GM23338 (cell line): ENCODE measurements at regions not wholly inside any gene's neighbourhood (a gene's known extent, or its start where the extent isn't known, plus 50 kb on each side); places are given as distances from the start of the nearest gene placed in this dataset.

Experiments used
- ATAC-seq: fragments of 200-7000 bp; cut with Tn5 transposase; 3 replicates; pipeline ENCODE4 v1.9.1; 2020
- DNase-seq: peaks from one replicate; pipeline ENCODE4 v3.0.0-alpha.2; 2015; ENCODE audit warnings: low spot score
- H2AFZ ChIP-seq: fragments of 200-600 bp; sonication (generic); 2 replicates; pipeline ENCODE4 v1.8.0; 2016; ENCODE audit warnings: antibody characterized with exemption, mild to moderate bottlenecking, moderate library complexity
- H3F3A ChIP-seq: fragments of 200-600 bp; sonication (generic); replicated peaks from 2 replicates; pipeline ENCODE4 v1.8.0; 2017; ENCODE audit warnings: antibody characterized with exemption, mixed run types, low read depth
- H3K27ac ChIP-seq: fragments of 200-600 bp; sonication (generic); 2 replicates; pipeline ENCODE4 v1.6.1; 2016; ENCODE audit warnings: low read depth
- H3K27me3 ChIP-seq: fragments of 200-600 bp; sonication (generic); 2 replicates; pipeline ENCODE4 v1.8.0; 2016; ENCODE audit warnings: mild to moderate bottlenecking, mixed run types, moderate library complexity; ENCODE audit not compliant: insufficient read depth
- H3K36me3 ChIP-seq: fragments of 200-600 bp; sonication (generic); 2 replicates; pipeline ENCODE4 v1.8.0; 2016; ENCODE audit warnings: mild to moderate bottlenecking; ENCODE audit not compliant: insufficient read depth
- H3K4me1 ChIP-seq: fragments of 200-600 bp; sonication (generic); 2 replicates; pipeline ENCODE4 v1.8.0; 2016; ENCODE audit warnings: mild to moderate bottlenecking, moderate library complexity; ENCODE audit not compliant: insufficient read depth
- H3K4me2 ChIP-seq: fragments of 200-600 bp; sonication (generic); 2 replicates; pipeline ENCODE4 v1.7.1; 2017; ENCODE audit warnings: mixed run types
- H3K4me3 ChIP-seq: fragments of 200-600 bp; sonication (generic); 2 replicates; pipeline ENCODE4 v1.6.1; 2016; ENCODE audit warnings: mixed run types
- H3K79me2 ChIP-seq: fragments of 200-600 bp; sonication (generic); replicated peaks from 2 replicates; pipeline ENCODE4 v1.8.0; 2017; ENCODE audit warnings: mild to moderate bottlenecking; ENCODE audit not compliant: insufficient read depth
- H3K9me2 ChIP-seq: fragments of 200-600 bp; sonication (generic); 2 replicates; pipeline ENCODE4 v1.8.0; 2017; ENCODE audit not compliant: insufficient read depth
- H4K20me1 ChIP-seq: fragments of 200-600 bp; sonication (generic); replicated peaks from 2 replicates; pipeline ENCODE4 v1.8.0; 2017; ENCODE audit warnings: mild to moderate bottlenecking; ENCODE audit not compliant: insufficient read depth
- H3K27ac Mint-ChIP-seq: 2 replicates; pipeline ENCODE4 v1.8.0; 2020; ENCODE audit warnings: inconsistent platforms, mild to moderate bottlenecking, moderate library complexity, mixed read lengths
- H3K27me3 Mint-ChIP-seq: 3 replicates; pipeline ENCODE4 v1.8.0; 2022; ENCODE audit warnings: low read depth, mild to moderate bottlenecking, moderate library complexity, mixed read lengths, inconsistent platforms; ENCODE audit not compliant: insufficient read depth, poor library complexity
- H3K36me3 Mint-ChIP-seq: 3 replicates; pipeline ENCODE4 v1.8.0; 2021; ENCODE audit warnings: low read depth, mild to moderate bottlenecking, inconsistent platforms, moderate library complexity, mixed read lengths
- H3K4me1 Mint-ChIP-seq: 3 replicates; pipeline ENCODE4 v1.8.0; 2020; ENCODE audit warnings: mild to moderate bottlenecking, inconsistent platforms, mixed read lengths
- H3K4me3 Mint-ChIP-seq: 3 replicates; pipeline ENCODE4 v1.8.0; 2021; ENCODE audit warnings: moderate library complexity, mild to moderate bottlenecking, inconsistent platforms, mixed read lengths
- H3K9me3 Mint-ChIP-seq: 3 replicates; pipeline ENCODE4 v1.8.0; 2020; ENCODE audit warnings: moderate library complexity, mild to moderate bottlenecking, inconsistent platforms, mixed read lengths
- CREB1 ChIP-seq: fragments of 250-450 bp; sonication (Bioruptor Pico); IDR thresholded peaks from 2 replicates; pipeline ENCODE4 v1.5.0; 2020; ENCODE audit warnings: low read depth, mild to moderate bottlenecking, moderate library complexity
- NANOG ChIP-seq: IDR thresholded peaks from 2 replicates; pipeline ENCODE4 v1.6.1; 2016; ENCODE audit warnings: antibody characterized with exemption, borderline replicate concordance
- TF ChIP-seq, protein P1 (sequence below): fragments of 250-450 bp; sonication (Bioruptor Pico); IDR thresholded peaks from 2 replicates; pipeline ENCODE4 v1.5.0; 2020; ENCODE audit warnings: mild to moderate bottlenecking, moderate library complexity
- TF ChIP-seq, protein P2 (sequence below): IDR thresholded peaks from one replicate; pipeline ENCODE4 v1.6.1; 2018; ENCODE audit warnings: antibody characterized with exemption; ENCODE audit not compliant: unreplicated experiment

DNA sequence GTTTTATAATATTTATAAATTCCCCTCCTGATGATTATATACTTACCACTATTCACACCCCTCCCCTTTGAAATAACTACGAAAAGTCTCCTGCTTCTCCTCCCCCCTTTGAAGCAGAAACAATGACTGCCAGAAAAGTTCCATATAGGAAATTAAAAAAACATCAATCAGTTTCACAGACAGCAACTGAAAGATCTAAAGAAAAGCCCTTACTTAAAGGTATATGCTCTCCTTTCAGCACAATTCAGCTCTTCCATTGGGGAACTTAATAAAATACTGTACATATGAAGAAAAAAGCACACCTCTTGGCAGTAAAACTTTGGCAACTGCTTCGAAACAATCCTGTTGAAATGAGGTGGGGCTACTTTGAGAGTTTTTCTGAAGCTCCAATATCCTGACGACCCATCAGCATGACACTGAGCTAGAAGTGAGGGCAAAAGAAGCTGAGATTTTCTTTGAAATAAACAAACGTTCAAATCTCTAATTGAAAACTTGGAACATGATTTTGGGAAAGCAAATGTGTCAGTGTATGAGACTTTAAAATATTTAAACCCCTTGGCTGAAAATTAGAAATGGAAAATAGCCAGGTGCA, 147.6 kb upstream of the RXFP2 start:
- no peaks in the 10 kb centered on the region for H3K9me2 ChIP-seq
- peaks cover 3% of the 10 kb centered on the region; the same call in 1 of the 2 replicates for H3K4me1 ChIP-seq
- no peaks in the 10 kb centered on the region for H3K36me3 ChIP-seq
- 0 out of 2 replicates have a peak overlapping the region, but pooled peaks have one; percentile 9 for H3K4me2 ChIP-seq
- Mint-ChIP-seq H3K9me3 (no peaks in the 10 kb centered on the region; the same call in 1 of the 3 replicates), H3K27ac (no peak overlapping the region), H3K36me3 (no peaks in the 10 kb centered on the region), H3K27me3 (peaks cover 4% of the 10 kb centered on the region), H3K4me1 (peaks cover 8% of the 10 kb centered on the region), H3K4me3 (no peak overlapping the region)
- DNase-seq, result peak; percentile 14
- no peaks in the 10 kb centered on the region for H4K20me1 ChIP-seq
- no peaks in the 10 kb centered on the region for H3K27me3 ChIP-seq
- no peaks in the 10 kb centered on the region for H3K79me2 ChIP-seq
- no peak overlapping the region for H3K27ac ChIP-seq
- H3F3A ChIP-seq, result no peaks in the 10 kb centered on the region
- no peak overlapping the region for H2AFZ ChIP-seq
- H3K4me3 ChIP-seq, result no peak overlapping the region
- TF ChIP-seq, protein P1, sequence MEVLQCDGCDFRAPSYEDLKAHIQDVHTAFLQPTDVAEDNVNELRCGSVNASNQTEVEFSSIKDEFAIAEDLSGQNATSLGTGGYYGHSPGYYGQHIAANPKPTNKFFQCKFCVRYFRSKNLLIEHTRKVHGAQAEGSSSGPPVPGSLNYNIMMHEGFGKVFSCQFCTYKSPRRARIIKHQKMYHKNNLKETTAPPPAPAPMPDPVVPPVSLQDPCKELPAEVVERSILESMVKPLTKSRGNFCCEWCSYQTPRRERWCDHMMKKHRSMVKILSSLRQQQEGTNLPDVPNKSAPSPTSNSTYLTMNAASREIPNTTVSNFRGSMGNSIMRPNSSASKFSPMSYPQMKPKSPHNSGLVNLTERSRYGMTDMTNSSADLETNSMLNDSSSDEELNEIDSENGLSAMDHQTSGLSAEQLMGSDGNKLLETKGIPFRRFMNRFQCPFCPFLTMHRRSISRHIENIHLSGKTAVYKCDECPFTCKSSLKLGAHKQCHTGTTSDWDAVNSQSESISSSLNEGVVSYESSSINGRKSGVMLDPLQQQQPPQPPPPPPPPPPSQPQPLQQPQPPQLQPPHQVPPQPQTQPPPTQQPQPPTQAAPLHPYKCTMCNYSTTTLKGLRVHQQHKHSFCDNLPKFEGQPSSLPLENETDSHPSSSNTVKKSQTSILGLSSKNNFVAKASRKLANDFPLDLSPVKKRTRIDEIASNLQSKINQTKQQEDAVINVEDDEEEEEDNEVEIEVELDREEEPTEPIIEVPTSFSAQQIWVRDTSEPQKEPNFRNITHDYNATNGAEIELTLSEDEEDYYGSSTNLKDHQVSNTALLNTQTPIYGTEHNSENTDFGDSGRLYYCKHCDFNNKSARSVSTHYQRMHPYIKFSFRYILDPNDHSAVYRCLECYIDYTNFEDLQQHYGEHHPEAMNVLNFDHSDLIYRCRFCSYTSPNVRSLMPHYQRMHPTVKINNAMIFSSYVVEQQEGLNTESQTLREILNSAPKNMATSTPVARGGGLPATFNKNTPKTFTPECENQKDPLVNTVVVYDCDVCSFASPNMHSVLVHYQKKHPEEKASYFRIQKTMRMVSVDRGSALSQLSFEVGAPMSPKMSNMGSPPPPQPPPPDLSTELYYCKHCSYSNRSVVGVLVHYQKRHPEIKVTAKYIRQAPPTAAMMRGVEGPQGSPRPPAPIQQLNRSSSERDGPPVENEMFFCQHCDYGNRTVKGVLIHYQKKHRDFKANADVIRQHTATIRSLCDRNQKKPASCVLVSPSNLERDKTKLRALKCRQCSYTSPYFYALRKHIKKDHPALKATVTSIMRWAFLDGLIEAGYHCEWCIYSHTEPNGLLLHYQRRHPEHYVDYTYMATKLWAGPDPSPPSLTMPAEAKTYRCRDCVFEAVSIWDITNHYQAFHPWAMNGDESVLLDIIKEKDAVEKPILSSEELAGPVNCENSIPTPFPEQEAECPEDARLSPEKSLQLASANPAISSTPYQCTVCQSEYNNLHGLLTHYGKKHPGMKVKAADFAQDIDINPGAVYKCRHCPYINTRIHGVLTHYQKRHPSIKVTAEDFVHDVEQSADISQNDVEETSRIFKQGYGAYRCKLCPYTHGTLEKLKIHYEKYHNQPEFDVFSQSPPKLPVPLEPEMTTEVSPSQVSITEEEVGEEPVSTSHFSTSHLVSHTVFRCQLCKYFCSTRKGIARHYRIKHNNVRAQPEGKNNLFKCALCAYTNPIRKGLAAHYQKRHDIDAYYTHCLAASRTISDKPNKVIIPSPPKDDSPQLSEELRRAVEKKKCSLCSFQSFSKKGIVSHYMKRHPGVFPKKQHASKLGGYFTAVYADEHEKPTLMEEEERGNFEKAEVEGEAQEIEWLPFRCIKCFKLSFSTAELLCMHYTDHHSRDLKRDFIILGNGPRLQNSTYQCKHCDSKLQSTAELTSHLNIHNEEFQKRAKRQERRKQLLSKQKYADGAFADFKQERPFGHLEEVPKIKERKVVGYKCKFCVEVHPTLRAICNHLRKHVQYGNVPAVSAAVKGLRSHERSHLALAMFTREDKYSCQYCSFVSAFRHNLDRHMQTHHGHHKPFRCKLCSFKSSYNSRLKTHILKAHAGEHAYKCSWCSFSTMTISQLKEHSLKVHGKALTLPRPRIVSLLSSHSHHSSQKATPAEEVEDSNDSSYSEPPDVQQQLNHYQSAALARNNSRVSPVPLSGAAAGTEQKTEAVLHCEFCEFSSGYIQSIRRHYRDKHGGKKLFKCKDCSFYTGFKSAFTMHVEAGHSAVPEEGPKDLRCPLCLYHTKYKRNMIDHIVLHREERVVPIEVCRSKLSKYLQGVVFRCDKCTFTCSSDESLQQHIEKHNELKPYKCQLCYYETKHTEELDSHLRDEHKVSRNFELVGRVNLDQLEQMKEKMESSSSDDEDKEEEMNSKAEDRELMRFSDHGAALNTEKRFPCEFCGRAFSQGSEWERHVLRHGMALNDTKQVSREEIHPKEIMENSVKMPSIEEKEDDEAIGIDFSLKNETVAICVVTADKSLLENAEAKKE (CRISPR knock-in tag), result no peak
- TF ChIP-seq NANOG, result no peak
- no peak for TF ChIP-seq CREB1 (CRISPR knock-in tag)
- TF ChIP-seq, protein P2, sequence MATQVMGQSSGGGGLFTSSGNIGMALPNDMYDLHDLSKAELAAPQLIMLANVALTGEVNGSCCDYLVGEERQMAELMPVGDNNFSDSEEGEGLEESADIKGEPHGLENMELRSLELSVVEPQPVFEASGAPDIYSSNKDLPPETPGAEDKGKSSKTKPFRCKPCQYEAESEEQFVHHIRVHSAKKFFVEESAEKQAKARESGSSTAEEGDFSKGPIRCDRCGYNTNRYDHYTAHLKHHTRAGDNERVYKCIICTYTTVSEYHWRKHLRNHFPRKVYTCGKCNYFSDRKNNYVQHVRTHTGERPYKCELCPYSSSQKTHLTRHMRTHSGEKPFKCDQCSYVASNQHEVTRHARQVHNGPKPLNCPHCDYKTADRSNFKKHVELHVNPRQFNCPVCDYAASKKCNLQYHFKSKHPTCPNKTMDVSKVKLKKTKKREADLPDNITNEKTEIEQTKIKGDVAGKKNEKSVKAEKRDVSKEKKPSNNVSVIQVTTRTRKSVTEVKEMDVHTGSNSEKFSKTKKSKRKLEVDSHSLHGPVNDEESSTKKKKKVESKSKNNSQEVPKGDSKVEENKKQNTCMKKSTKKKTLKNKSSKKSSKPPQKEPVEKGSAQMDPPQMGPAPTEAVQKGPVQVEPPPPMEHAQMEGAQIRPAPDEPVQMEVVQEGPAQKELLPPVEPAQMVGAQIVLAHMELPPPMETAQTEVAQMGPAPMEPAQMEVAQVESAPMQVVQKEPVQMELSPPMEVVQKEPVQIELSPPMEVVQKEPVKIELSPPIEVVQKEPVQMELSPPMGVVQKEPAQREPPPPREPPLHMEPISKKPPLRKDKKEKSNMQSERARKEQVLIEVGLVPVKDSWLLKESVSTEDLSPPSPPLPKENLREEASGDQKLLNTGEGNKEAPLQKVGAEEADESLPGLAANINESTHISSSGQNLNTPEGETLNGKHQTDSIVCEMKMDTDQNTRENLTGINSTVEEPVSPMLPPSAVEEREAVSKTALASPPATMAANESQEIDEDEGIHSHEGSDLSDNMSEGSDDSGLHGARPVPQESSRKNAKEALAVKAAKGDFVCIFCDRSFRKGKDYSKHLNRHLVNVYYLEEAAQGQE, result no peak
- ATAC-seq, result peak; percentile 59
